H9 (cell line): ENCODE measurements at regions not wholly inside any gene's neighbourhood (a gene's known extent, or its start where the extent isn't known, plus 50 kb on each side); places are given as distances from the start of the nearest gene placed in this dataset.

Source experiments
- DNase-seq: peaks from one replicate; pipeline ENCODE4 v3.0.0-alpha.2; 2017
- H2AFZ ChIP-seq: one replicate; pipeline ENCODE4 v1.6.1; 2013; ENCODE audit warnings: mild to moderate bottlenecking, low read length, control low read depth, moderate library complexity
- H2AK5ac ChIP-seq: 2 replicates; pipeline ENCODE4 v1.6.1; 2013; ENCODE audit warnings: low read length, control low read depth, mixed read lengths; ENCODE audit not compliant: insufficient read length
- H2BK120ac ChIP-seq: one replicate; pipeline ENCODE4 v1.6.1; 2013; ENCODE audit warnings: low read depth, mild to moderate bottlenecking, low read length, control low read depth, inconsistent platforms; ENCODE audit not compliant: poor library complexity, severe bottlenecking
- H2BK12ac ChIP-seq: 2 replicates; pipeline ENCODE4 v1.6.1; 2013; ENCODE audit warnings: low read length, control low read depth, mixed read lengths, low read depth; ENCODE audit not compliant: insufficient read length
- H2BK15ac ChIP-seq: 2 replicates; pipeline ENCODE4 v1.6.1; 2013; ENCODE audit warnings: low read depth, low read length, control low read depth
- H2BK20ac ChIP-seq: one replicate; pipeline ENCODE4 v1.6.1; 2013; ENCODE audit warnings: low read depth, mild to moderate bottlenecking, low read length, control low read depth, inconsistent platforms; ENCODE audit not compliant: poor library complexity, severe bottlenecking
- H2BK5ac ChIP-seq: 2 replicates; pipeline ENCODE4 v1.6.1; 2013; ENCODE audit warnings: low read length, control low read depth, mixed read lengths; ENCODE audit not compliant: insufficient read length
- H3K14ac ChIP-seq: 2 replicates; pipeline ENCODE4 v1.6.1; 2013; ENCODE audit warnings: low read length, control low read depth; ENCODE audit not compliant: insufficient read depth
- H3K18ac ChIP-seq: 2 replicates; pipeline ENCODE4 v1.6.1; 2013; ENCODE audit warnings: low read depth, mild to moderate bottlenecking, mixed read lengths, low read length, control low read depth; ENCODE audit not compliant: insufficient read length
- H3K23ac ChIP-seq: 2 replicates; pipeline ENCODE4 v1.6.1; 2013; ENCODE audit warnings: low read length, control low read depth, mixed read lengths, low read depth; ENCODE audit not compliant: insufficient read length
- H3K23me2 ChIP-seq: 2 replicates; pipeline ENCODE4 v1.6.1; 2013; ENCODE audit warnings: low read depth, mild to moderate bottlenecking, mixed read lengths, low read length, control low read depth; ENCODE audit not compliant: insufficient read length, poor library complexity, severe bottlenecking
- H3K27ac ChIP-seq: 2 replicates; pipeline ENCODE4 v1.5.1; 2013; ENCODE audit warnings: low read length, control low read depth, mixed read lengths, low read depth; ENCODE audit not compliant: insufficient read length
- H3K27me3 ChIP-seq: 2 replicates; pipeline ENCODE4 v1.6.1; 2013; ENCODE audit warnings: low read length, control low read depth, inconsistent platforms; ENCODE audit not compliant: insufficient read depth
- H3K4ac ChIP-seq: 2 replicates; pipeline ENCODE4 v1.6.1; 2013; ENCODE audit warnings: low read depth, mild to moderate bottlenecking, control low read depth, inconsistent platforms, low read length, moderate library complexity
- H3K4me1 ChIP-seq: 2 replicates; pipeline ENCODE4 v1.6.1; 2013; ENCODE audit warnings: low read length, control low read depth, inconsistent platforms; ENCODE audit not compliant: insufficient read depth
- H3K4me2 ChIP-seq: 2 replicates; pipeline ENCODE4 v1.6.1; 2013; ENCODE audit warnings: low read length, control low read depth, mixed read lengths; ENCODE audit not compliant: insufficient read length, insufficient read depth
- H3K56ac ChIP-seq: 2 replicates; pipeline ENCODE4 v1.6.1; 2013; ENCODE audit warnings: low read depth, mild to moderate bottlenecking, mixed read lengths, low read length, control low read depth; ENCODE audit not compliant: insufficient read length
- H3K79me1 ChIP-seq: 2 replicates; pipeline ENCODE4 v1.6.1; 2013; ENCODE audit warnings: low read depth, mild to moderate bottlenecking, moderate library complexity, low read length, control low read depth, inconsistent platforms; ENCODE audit not compliant: insufficient read depth, poor library complexity, severe bottlenecking
- H3K79me2 ChIP-seq: 2 replicates; pipeline ENCODE4 v1.6.1; 2013; ENCODE audit warnings: low read length, control low read depth, inconsistent platforms; ENCODE audit not compliant: insufficient read depth
- H3K9ac ChIP-seq: 2 replicates; pipeline ENCODE4 v1.6.1; 2013; ENCODE audit warnings: low read length, control low read depth, mixed read lengths; ENCODE audit not compliant: insufficient read length; ENCODE audit errors: extremely low read depth
- H3K9me3 ChIP-seq: one replicate; pipeline ENCODE4 v1.6.1; 2013; ENCODE audit warnings: low read depth, low read length, inconsistent platforms; ENCODE audit not compliant: control insufficient read depth
- H3T11ph ChIP-seq: one replicate; pipeline ENCODE4 v1.6.1; 2013; ENCODE audit warnings: mild to moderate bottlenecking, low read length, control low read depth, inconsistent platforms
- H4K20me1 ChIP-seq: one replicate; pipeline ENCODE4 v1.6.1; 2013; ENCODE audit not compliant: control insufficient read depth, insufficient read length, insufficient read depth
- H4K5ac ChIP-seq: 2 replicates; pipeline ENCODE4 v1.6.1; 2013; ENCODE audit warnings: low read depth, mild to moderate bottlenecking, mixed read lengths, low read length, control low read depth; ENCODE audit not compliant: insufficient read length
- H4K8ac ChIP-seq: replicated peaks from 2 replicates; pipeline ENCODE4 v1.6.1; 2013; ENCODE audit warnings: low read length, control low read depth, mixed read lengths, low read depth; ENCODE audit not compliant: insufficient read length
- H4K91ac ChIP-seq: 2 replicates; pipeline ENCODE4 v1.6.1; 2013; ENCODE audit warnings: low read depth, mild to moderate bottlenecking, moderate library complexity, mixed read lengths, low read length, control low read depth; ENCODE audit not compliant: insufficient read length
- H3K27ac Mint-ChIP-seq, 3 experiments: 2 replicates in 2 of 3; 3 replicates in 1 of 3; pipeline ENCODE4 v1.8.0; 2020 to 2021; ENCODE audit warnings: mixed read lengths in 3 of 3, mild to moderate bottlenecking in 1 of 3, moderate library complexity in 1 of 3
- H3K27me3 Mint-ChIP-seq: 2 replicates; pipeline ENCODE4 v1.8.0; 2021; ENCODE audit warnings: low read depth, mild to moderate bottlenecking, moderate library complexity, mixed read lengths
- H3K36me3 Mint-ChIP-seq, 3 experiments: 2 replicates in 2 of 3; 3 replicates in 1 of 3; pipeline ENCODE4 v1.8.0; 2020 to 2021; ENCODE audit warnings: low read depth in 3 of 3, mixed read lengths in 3 of 3; ENCODE audit not compliant: insufficient read depth in 1 of 3
- H3K4me1 Mint-ChIP-seq, 2 experiments: 2 replicates each; pipeline ENCODE4 v1.8.0; 2020; ENCODE audit warnings: mixed read lengths in 2 of 2
- H3K4me3 Mint-ChIP-seq, 2 experiments: 2 replicates in 1 of 2; 3 replicates in 1 of 2; pipeline ENCODE4 v1.8.0; 2020 to 2021; ENCODE audit warnings: mild to moderate bottlenecking in 2 of 2, mixed read lengths in 2 of 2, moderate library complexity in 1 of 2
- H3K9me3 Mint-ChIP-seq, 2 experiments: 2 replicates in 1 of 2; 3 replicates in 1 of 2; pipeline ENCODE4 v1.8.0; 2020; ENCODE audit warnings: mild to moderate bottlenecking in 2 of 2, mixed read lengths in 2 of 2, moderate library complexity in 1 of 2
- WGBS: extraction: QIAGEN DNeasy Blood & Tissue Kit; methylation state at CpG from one replicate; pipeline ENCODE4 v1.1.7; 2013; ENCODE audit warnings: missing lambda C conversion rate, low lambda C conversion rate, mixed read lengths; ENCODE audit not compliant: insufficient read length; ENCODE audit errors: extremely low coverage; 5-methylcytosine and 5-hydroxymethylcytosine counted together
- TF ChIP-seq, protein P1 (sequence below): fragments of 200-600 bp; sonication (generic); conservative IDR thresholded peaks from 3 replicates; pipeline ENCODE4 v1.8.0; 2021; ENCODE audit warnings: antibody characterized with exemption, mild to moderate bottlenecking

- no peak for DNase-seq
- no peak overlapping the region for H2BK5ac ChIP-seq
- H4K5ac ChIP-seq: no peak overlapping the region
- no peak overlapping the region for H4K91ac ChIP-seq
- no peak overlapping the region for H3T11ph ChIP-seq
- WGBS: no CpG with 5 or more reads among the region's 2 CpGs
- Mint-ChIP-seq H3K9me3 (no peaks in the 10 kb centered on the region), H3K36me3 (no peaks in the 10 kb centered on the region), H3K4me3 (no peak overlapping the region), H3K4me1 (peaks cover 14 to 15% of the 10 kb centered on the region in 2 experiments), H3K27ac (no peak overlapping the region), H3K27me3 (no peaks in the 10 kb centered on the region)
- H2BK15ac ChIP-seq: no peak overlapping the region
- H3K9ac ChIP-seq: no peak overlapping the region
- H2BK12ac ChIP-seq: no peak overlapping the region
- no peaks in the 10 kb centered on the region for H3K9me3 ChIP-seq
- no peak overlapping the region for H4K8ac ChIP-seq
- H3K4ac ChIP-seq: no peak overlapping the region
- H3K56ac ChIP-seq: no peak overlapping the region
- no peak overlapping the region for H2BK120ac ChIP-seq
- no peak overlapping the region for H3K4me2 ChIP-seq
- no peaks in the 10 kb centered on the region for H3K79me2 ChIP-seq
- H2BK20ac ChIP-seq: no peak overlapping the region
- no peak overlapping the region for H3K27ac ChIP-seq
- no peaks in the 10 kb centered on the region for H3K23me2 ChIP-seq
- H4K20me1 ChIP-seq: no peaks in the 10 kb centered on the region
- H3K27me3 ChIP-seq: no peaks in the 10 kb centered on the region
- H2AK5ac ChIP-seq: no peak overlapping the region
- H3K23ac ChIP-seq: no peak overlapping the region
- no peaks in the 10 kb centered on the region; the same call in 1 of the 2 replicates for H3K4me1 ChIP-seq
- no peaks in the 10 kb centered on the region for H3K79me1 ChIP-seq
- H3K18ac ChIP-seq: no peak overlapping the region
- H3K14ac ChIP-seq: no peak overlapping the region
- TF ChIP-seq, protein P1, sequence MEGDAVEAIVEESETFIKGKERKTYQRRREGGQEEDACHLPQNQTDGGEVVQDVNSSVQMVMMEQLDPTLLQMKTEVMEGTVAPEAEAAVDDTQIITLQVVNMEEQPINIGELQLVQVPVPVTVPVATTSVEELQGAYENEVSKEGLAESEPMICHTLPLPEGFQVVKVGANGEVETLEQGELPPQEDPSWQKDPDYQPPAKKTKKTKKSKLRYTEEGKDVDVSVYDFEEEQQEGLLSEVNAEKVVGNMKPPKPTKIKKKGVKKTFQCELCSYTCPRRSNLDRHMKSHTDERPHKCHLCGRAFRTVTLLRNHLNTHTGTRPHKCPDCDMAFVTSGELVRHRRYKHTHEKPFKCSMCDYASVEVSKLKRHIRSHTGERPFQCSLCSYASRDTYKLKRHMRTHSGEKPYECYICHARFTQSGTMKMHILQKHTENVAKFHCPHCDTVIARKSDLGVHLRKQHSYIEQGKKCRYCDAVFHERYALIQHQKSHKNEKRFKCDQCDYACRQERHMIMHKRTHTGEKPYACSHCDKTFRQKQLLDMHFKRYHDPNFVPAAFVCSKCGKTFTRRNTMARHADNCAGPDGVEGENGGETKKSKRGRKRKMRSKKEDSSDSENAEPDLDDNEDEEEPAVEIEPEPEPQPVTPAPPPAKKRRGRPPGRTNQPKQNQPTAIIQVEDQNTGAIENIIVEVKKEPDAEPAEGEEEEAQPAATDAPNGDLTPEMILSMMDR: no peak
- no peak overlapping the region for H2AFZ ChIP-seq
These were observed 407.2 kb upstream of the SGCD start for GRCh38 chr5:155919725-155920124.
